ENCODE measurements at regions not wholly inside any gene's neighbourhood (a gene's known extent, or its start where the extent isn't known, plus 50 kb on each side); places are given as distances from the start of the nearest gene placed in this dataset.

DNA sequence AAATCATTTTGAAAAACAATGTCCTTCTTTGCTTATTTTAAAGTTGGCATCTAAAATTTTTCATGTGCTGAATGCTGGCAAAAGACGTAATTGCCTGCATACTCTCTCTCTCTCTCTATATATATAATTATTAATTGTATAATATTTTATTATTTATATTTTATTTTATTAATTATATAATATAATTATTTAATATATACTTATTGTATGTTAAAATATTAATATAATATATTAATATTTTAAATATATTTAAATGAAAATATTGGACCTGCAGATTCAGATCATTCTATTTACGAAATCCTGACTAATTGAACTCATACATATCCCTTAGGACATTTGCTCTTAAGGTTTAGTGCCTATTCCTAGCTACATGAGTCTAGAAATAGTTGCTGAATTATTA, 144.7 kb upstream of the VCX start (continued):
- TF ChIP-seq, protein P1, sequence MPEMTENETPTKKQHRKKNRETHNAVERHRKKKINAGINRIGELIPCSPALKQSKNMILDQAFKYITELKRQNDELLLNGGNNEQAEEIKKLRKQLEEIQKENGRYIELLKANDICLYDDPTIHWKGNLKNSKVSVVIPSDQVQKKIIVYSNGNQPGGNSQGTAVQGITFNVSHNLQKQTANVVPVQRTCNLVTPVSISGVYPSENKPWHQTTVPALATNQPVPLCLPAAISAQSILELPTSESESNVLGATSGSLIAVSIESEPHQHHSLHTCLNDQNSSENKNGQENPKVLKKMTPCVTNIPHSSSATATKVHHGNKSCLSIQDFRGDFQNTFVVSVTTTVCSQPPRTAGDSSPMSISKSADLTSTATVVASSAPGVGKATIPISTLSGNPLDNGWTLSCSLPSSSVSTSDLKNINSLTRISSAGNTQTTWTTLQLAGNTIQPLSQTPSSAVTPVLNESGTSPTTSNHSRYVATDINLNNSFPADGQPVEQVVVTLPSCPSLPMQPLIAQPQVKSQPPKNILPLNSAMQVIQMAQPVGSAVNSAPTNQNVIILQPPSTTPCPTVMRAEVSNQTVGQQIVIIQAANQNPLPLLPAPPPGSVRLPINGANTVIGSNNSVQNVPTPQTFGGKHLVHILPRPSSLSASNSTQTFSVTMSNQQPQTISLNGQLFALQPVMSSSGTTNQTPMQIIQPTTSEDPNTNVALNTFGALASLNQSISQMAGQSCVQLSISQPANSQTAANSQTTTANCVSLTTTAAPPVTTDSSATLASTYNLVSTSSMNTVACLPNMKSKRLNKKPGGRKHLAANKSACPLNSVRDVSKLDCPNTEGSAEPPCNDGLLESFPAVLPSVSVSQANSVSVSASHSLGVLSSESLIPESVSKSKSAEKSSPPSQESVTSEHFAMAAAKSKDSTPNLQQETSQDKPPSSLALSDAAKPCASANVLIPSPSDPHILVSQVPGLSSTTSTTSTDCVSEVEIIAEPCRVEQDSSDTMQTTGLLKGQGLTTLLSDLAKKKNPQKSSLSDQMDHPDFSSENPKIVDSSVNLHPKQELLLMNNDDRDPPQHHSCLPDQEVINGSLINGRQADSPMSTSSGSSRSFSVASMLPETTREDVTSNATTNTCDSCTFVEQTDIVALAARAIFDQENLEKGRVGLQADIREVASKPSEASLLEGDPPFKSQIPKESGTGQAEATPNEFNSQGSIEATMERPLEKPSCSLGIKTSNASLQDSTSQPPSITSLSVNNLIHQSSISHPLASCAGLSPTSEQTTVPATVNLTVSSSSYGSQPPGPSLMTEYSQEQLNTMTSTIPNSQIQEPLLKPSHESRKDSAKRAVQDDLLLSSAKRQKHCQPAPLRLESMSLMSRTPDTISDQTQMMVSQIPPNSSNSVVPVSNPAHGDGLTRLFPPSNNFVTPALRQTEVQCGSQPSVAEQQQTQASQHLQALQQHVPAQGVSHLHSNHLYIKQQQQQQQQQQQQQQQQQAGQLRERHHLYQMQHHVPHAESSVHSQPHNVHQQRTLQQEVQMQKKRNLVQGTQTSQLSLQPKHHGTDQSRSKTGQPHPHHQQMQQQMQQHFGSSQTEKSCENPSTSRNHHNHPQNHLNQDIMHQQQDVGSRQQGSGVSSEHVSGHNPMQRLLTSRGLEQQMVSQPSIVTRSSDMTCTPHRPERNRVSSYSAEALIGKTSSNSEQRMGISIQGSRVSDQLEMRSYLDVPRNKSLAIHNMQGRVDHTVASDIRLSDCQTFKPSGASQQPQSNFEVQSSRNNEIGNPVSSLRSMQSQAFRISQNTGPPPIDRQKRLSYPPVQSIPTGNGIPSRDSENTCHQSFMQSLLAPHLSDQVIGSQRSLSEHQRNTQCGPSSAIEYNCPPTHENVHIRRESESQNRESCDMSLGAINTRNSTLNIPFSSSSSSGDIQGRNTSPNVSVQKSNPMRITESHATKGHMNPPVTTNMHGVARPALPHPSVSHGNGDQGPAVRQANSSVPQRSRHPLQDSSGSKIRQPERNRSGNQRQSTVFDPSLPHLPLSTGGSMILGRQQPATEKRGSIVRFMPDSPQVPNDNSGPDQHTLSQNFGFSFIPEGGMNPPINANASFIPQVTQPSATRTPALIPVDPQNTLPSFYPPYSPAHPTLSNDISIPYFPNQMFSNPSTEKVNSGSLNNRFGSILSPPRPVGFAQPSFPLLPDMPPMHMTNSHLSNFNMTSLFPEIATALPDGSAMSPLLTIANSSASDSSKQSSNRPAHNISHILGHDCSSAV (CRISPR knock-in tag; IDR thresholded peaks at IDR 0.05; ENCODE audit: borderline replicate concordance) = no peak
- TF ChIP-seq ZNF652 (CRISPR knock-in tag; IDR thresholded peaks at IDR 0.05; ENCODE audit: borderline replicate concordance, low read depth) = no peak
- no peak for TF ChIP-seq NRL (CRISPR knock-in tag; IDR thresholded peaks at IDR 0.05; ENCODE audit: borderline replicate concordance)
- TF ChIP-seq DMAP1 (CRISPR knock-in tag; IDR thresholded peaks at IDR 0.05) = no peak
- TF ChIP-seq ZNF550 (CRISPR knock-in tag; IDR thresholded peaks at IDR 0.05; ENCODE audit: borderline replicate concordance) = no peak
- no peak for TF ChIP-seq RCOR2 (CRISPR knock-in tag; IDR thresholded peaks at IDR 0.05)
- TF ChIP-seq REPIN1 (CRISPR knock-in tag; IDR thresholded peaks at IDR 0.05; ENCODE audit: borderline replicate concordance, low read depth) = no peak
- no peak for TF ChIP-seq ZNF713 (CRISPR knock-in tag; IDR thresholded peaks at IDR 0.05)
- no peak for TF ChIP-seq ZNF431 (CRISPR knock-in tag; IDR thresholded peaks at IDR 0.05; ENCODE audit: borderline replicate concordance, low read depth)
- TF ChIP-seq ATAD3A (CRISPR knock-in tag; IDR thresholded peaks at IDR 0.05) = no peak
- TF ChIP-seq CCAR2 (optimal IDR thresholded peaks at IDR 0.05; ENCODE audit: low read depth, low read length) = no peak
- TF ChIP-seq NR3C1 (CRISPR knock-in tag; IDR thresholded peaks at IDR 0.05) = no peak
- TF ChIP-seq, protein P2, sequence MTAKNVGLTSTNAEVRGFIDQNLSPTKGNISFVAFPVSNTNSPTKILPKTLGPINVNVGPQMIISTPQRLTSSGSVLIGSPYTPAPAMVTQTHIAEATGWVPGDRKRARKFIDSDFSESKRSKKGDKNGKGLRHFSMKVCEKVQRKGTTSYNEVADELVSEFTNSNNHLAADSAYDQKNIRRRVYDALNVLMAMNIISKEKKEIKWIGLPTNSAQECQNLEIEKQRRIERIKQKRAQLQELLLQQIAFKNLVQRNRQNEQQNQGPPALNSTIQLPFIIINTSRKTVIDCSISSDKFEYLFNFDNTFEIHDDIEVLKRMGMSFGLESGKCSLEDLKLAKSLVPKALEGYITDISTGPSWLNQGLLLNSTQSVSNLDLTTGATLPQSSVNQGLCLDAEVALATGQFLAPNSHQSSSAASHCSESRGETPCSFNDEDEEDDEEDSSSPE (CRISPR knock-in tag; IDR thresholded peaks at IDR 0.05) = no peak
- TF ChIP-seq, protein P3, sequence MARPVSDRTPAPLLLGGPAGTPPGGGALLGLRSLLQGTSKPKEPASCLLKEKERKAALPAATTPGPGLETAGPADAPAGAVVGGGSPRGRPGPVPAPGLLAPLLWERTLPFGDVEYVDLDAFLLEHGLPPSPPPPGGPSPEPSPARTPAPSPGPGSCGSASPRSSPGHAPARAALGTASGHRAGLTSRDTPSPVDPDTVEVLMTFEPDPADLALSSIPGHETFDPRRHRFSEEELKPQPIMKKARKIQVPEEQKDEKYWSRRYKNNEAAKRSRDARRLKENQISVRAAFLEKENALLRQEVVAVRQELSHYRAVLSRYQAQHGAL (CRISPR knock-in tag; IDR thresholded peaks at IDR 0.05; ENCODE audit: not compliant biosample characterization) = no peak
- no peak for TF ChIP-seq FIP1L1 (IDR thresholded peaks at IDR 0.05; ENCODE audit: borderline replicate concordance, insufficient read depth, low read depth, low read length)
- no peak for TF ChIP-seq HNRNPH1 (optimal IDR thresholded peaks at IDR 0.05; ENCODE audit: low read depth, low read length)

Data from HepG2 (cell line).